Neural cell (in vitro differentiated cells): ENCODE measurements at regions not wholly inside any gene's neighbourhood (a gene's known extent, or its start where the extent isn't known, plus 50 kb on each side); places are given as distances from the start of the nearest gene placed in this dataset.

Source experiments
- CTCF ChIP-seq: fragments of 450-650 bp; IDR thresholded peaks from 2 replicates; pipeline ENCODE4 v1.5.1; 2014; ENCODE audit warnings: antibody characterized with exemption, mild to moderate bottlenecking, moderate library complexity; ENCODE audit not compliant: poor library complexity, severe bottlenecking
- EP300 ChIP-seq: fragments of 450-650 bp; conservative IDR thresholded peaks from 2 replicates; pipeline ENCODE4 v1.6.1; 2014; ENCODE audit warnings: antibody characterized with exemption, mild to moderate bottlenecking, moderate library complexity; ENCODE audit not compliant: poor library complexity, severe bottlenecking
- EZH2 ChIP-seq: fragments of 200-600, 300-800 bp; shearing (Covaris generic), sonication (generic); IDR thresholded peaks from 2 replicates; pipeline ENCODE4 v1.6.1; 2014; ENCODE audit warnings: antibody characterized with exemption, low read length, borderline replicate concordance, mild to moderate bottlenecking; ENCODE audit not compliant: insufficient read depth, poor library complexity, severe bottlenecking
- MXI1 ChIP-seq: fragments of 450-650 bp; conservative IDR thresholded peaks from 2 replicates; pipeline ENCODE4 v1.6.1; 2014; ENCODE audit warnings: antibody characterized with exemption, mild to moderate bottlenecking; ENCODE audit not compliant: poor library complexity, severe bottlenecking
- POLR2AphosphoS5 ChIP-seq: IDR thresholded peaks from 2 replicates; pipeline ENCODE4 v1.6.1; 2012
- RAD21 ChIP-seq: fragments of 450-650 bp; conservative IDR thresholded peaks from 2 replicates; pipeline ENCODE4 v1.6.1; 2014; ENCODE audit warnings: antibody characterized with exemption, mild to moderate bottlenecking, moderate library complexity
- REST ChIP-seq: IDR thresholded peaks from 2 replicates; pipeline ENCODE4 v1.6.1; 2012; ENCODE audit warnings: borderline replicate concordance
- SMC3 ChIP-seq: fragments of 450-650 bp; conservative IDR thresholded peaks from 2 replicates; pipeline ENCODE4 v1.6.1; 2014; ENCODE audit warnings: antibody characterized with exemption, mild to moderate bottlenecking, moderate library complexity; ENCODE audit not compliant: poor library complexity
- TAF1 ChIP-seq: IDR thresholded peaks from 2 replicates; pipeline ENCODE4 v1.6.1; 2012; ENCODE audit warnings: low read depth

- TF ChIP-seq CTCF, result no peak
- no peak for TF ChIP-seq MXI1
- no peak for TF ChIP-seq REST
- TF ChIP-seq EZH2, result no peak
- TF ChIP-seq TAF1, result no peak
- no peak for TF ChIP-seq SMC3
- TF ChIP-seq POLR2AphosphoS5, result no peak
- no peak for TF ChIP-seq EP300
- TF ChIP-seq RAD21, result no peak
Observed at GRCh38 chr7:12794722-12795302, 107.4 kb downstream of the ARL4A start.
